ENCODE measurements at regions not wholly inside any gene's neighbourhood (a gene's known extent, or its start where the extent isn't known, plus 50 kb on each side); places are given as distances from the start of the nearest gene placed in this dataset.

GRCh38 chr11:38990841-38991240 lies 2392.8 kb upstream of the RAG2 start:
- FAIRE-seq (no peak), DNase-seq (ENCODE audit: insufficient read length, low spot score) (no peak)
- TF ChIP-seq CTCF (IDR thresholded peaks at IDR 0.05; ENCODE audit: insufficient read depth, missing control alignments) = no peak

DNA sequence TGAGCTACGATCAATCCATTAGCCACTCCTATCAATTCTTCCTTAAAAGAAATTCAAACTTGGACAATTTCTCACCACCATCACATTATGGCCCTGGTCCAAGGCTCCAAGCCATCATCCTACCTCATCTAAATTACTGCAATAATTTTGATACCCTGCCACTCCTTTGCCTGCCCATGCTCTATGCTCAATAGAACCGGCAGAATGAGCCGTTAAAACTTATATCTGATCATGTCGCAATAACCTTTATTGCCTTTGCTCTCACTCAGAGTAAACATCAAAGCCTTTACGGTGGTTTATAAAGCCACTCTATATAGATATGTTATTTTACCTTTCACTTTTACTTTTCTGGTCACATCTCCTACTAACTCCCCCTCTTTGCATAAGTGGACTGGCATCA lies 2392.1 kb upstream of the RAG2 start:
- TF ChIP-seq CTCF (IDR thresholded peaks at IDR 0.05; ENCODE audit: insufficient read depth, missing control alignments) = no peak
- DNase-seq (ENCODE audit: insufficient read length, low spot score) = no peak
- no peak for FAIRE-seq

- no peak for FAIRE-seq
- DNase-seq (ENCODE audit: insufficient read length, low spot score) = no peak
- no peak for TF ChIP-seq CTCF (IDR thresholded peaks at IDR 0.05; ENCODE audit: insufficient read depth, missing control alignments)
Measured at GRCh38 chr11:38988908-38989307, 2390.9 kb upstream of the RAG2 start.

GRCh38 chr11:38972220-38972619 lies 2374.2 kb upstream of the RAG2 start:
- no peak for TF ChIP-seq CTCF (IDR thresholded peaks at IDR 0.05; ENCODE audit: insufficient read depth, missing control alignments)
- FAIRE-seq (no peak), DNase-seq (ENCODE audit: insufficient read length, low spot score) (no peak)

DNA sequence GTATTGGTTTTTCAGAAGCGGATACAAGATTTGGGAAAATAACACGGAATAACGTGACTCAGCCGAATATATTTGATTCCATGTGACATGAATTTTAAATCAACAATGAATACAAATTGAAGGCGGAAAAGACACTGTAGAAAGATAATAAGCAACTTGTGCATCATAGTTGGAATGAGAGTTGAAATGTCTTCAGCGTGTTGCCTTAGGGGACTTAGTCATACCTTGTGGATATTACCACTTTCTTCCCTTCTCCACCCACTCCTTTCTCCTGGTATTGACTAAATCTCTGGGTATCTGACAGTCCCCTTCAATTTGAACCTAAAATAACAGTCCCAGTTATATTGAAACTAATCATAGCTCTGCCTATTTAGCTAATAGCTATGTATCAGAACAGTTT lies 2373.1 kb upstream of the RAG2 start:
- FAIRE-seq = no peak
- no peak for TF ChIP-seq CTCF (IDR thresholded peaks at IDR 0.05; ENCODE audit: insufficient read depth, missing control alignments)
- no peak for DNase-seq (ENCODE audit: insufficient read length, low spot score)

DNA sequence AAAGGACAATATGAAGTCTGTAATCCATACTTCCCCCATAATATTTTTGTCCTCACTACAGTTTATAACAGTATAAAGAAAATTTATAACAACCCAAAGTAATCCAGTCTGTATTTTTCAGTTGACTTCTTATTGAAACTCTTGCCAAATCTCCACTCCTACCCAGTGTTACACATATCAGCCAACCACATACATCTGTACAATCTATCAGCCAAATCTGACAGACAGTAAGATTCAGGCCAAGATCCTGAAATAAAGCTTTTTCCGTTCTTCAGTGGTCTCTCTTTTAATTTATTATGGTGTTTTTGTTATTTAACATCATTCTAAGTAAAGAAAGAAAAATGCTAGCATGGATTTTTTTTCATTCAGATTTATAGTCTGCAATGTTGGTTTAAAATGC lies 2370.9 kb upstream of the RAG2 start:
- DNase-seq (ENCODE audit: insufficient read length, low spot score) = no peak
- no peak for FAIRE-seq
- TF ChIP-seq CTCF (IDR thresholded peaks at IDR 0.05; ENCODE audit: insufficient read depth, missing control alignments) = no peak

DNA sequence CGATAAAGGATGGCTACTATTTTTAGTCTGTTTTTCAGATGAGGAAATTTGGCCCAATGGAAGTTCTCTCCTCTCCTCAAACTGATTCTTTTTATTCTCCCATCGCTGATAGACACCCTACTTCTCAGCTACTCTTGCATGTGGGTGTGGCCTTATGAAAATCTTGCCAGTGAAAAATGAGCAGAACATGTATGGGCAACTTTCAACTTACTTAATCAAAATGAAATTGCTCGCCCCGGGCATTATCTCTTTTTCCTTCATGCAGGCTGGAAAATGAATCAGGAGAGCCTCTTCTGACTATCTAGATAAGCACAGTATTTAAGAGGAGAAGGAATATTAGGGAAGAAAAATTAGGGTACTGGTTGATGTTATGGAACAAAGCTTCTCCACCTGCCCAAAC lies 2354.7 kb upstream of the RAG2 start:
- DNase-seq (ENCODE audit: insufficient read length, low spot score) = no peak
- FAIRE-seq = no peak
- no peak for TF ChIP-seq CTCF (IDR thresholded peaks at IDR 0.05; ENCODE audit: insufficient read depth, missing control alignments)
